GM21423 (cell line): ENCODE measurements at regions not wholly inside any gene's neighbourhood (a gene's known extent, or its start where the extent isn't known, plus 50 kb on each side); places are given as distances from the start of the nearest gene placed in this dataset.

Experiments
- ATAC-seq: cut with Tn5 transposase; IDR thresholded peaks from one replicate; pipeline ENCODE4 v1.9.1; 2021; ENCODE audit warnings: mild to moderate bottlenecking, moderate library complexity; ENCODE audit not compliant: unreplicated experiment

DNA sequence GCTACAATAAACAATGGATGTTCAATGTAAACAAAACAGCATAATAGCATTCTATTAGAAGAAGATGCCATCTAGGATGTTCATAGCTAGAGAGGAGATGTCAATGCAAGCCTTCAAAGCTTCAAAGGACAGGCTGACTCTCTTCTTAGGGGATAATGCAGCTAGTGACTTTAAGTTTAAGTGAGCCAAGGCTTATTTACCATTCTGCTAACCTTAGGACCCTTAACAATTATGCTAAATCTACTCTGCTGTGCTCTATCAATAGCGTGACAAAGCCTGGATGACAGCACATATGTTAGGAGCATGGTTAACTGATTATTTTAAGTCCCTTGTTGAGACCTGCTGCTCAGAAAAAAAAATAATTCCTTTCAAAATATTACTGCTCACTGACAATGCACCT, 106.0 kb upstream of the SSTR1 start:
- no peak for ATAC-seq

DNA sequence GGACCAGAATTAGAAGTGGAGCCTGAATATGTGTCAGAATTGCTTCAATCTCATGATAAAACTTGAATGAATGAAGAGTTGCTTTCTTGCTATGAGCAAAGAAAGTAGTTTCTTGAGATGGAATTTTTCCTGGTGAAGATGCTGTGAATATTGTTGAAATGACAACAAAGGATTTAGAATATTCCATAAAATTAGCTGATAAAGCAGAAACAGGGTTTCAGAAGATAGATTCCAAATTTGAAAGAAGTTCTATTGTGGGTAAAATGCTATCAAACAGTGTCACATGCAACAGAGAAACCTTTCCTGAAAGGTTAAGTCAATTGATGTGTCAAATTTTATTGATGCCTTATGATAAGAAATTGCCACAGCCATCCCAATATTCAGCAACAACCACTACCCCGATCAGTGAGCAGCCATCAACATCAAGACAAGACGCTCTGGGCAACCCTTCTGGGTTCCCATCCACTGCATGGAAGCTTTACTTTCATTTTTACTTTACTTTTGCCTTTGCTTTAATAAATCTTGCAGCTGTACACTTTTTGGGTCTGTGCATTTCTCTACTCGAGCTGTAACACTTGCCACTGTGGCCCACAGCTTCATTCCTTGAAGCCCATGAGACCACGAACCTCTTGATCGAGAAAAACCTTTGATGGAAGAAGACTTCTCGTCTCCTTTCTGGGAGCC, 104.0 kb upstream of the SSTR1 start:
- no peak for ATAC-seq

DNA sequence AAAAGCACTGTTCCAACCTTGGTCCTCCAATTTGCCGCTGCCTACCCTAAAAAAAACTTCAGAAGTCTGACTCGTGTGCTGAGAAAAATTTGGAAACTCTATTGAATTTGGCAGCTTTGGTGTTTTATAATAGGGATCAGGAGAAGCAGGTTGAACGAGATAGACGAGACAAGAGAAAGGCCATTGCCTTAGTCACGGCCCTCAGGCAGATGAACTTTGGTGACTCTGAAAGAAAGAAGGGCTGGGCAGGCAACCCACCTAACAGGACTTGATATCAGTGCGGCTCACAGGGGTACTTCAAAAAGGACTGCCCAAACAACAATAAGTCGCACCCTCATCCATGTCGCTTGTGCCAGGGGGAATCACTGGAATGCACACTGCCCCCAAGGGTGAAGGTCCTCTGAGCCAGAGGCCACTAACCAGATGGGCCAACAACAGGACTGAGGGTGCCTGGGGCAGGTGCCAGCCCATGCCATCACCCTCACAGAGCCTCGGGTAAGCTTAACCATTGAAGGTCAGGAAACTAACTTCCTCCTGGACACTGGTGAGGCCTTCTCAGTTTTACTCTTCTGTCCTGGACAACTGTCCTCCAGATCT, 102.5 kb upstream of the SSTR1 start:
- no peak for ATAC-seq

DNA sequence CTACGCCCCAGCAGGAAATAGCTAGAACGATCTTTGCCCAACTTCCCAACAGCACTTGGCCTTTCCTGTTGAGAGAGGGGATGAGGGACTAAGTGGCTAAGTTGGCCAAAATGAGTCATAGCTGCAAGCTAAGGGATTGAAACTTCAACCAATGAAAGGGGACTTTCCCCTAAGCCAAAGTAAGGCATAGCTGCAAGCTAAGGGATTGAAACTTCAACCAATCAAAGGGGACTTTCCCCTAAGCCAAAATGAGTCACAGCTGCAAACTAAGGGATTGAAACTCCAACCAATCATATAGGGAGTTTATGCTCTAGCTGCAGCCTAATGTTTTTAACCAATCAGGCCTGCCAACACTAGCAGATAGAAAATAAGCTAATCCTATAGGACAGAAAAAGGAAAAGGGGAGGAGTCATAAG, 100.5 kb upstream of the SSTR1 start:
- ATAC-seq = no peak

DNA sequence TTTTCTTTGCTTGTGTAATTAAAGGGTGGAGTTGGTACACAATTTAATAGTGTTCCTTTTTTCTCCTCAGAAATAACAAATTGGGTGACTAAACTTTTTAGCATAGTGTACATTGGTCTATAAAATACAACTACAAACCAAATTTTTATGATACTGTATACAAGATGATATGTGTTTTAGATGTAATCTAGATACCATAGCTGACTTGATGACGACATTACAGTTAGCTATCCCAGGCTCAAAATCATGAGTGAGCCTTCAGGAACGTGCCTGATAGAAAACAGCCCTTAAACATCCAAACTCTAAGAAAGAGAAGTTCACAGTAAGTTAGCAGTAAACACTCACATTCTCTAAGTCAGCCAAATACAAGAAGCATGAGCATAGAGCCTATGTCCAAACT, 99.0 kb upstream of the SSTR1 start:
- ATAC-seq = no peak

DNA sequence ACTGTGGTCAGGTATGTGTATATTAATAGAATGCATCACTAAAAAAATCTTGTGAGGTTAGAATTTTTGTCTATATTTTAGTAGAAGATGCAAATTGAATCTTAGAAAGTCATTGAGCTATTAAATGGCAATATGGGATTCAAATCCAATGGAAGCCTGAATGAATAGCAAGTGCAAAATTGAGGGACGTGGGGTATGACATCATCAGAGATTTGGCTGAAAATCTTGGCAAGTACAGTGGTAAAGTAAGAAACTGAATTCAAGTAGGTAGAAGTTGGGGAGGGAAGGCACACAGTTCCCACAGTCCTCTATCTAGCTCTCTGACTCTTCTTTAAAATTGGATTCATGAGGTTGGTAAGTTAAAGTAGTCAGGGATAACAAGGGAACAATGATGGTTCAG, 97.4 kb upstream of the SSTR1 start:
- ATAC-seq = no peak

DNA sequence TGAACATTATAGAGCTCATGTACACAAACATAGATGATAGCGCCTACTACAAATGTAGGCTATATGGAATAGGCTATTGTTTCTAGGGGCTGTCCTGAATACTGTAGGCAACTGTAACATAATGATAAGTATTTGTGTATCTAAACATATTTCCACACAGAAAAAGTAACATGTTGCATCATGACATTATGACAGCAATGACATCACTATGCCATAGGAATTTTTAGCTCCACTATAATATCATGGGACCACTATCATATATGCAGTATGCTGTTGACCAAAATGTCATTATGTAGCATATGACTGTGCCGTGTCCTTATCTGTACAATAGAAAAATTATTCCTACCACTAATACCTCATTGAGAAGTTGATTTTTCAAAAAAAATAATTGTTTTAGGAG, 96.7 kb upstream of the SSTR1 start:
- ATAC-seq = no peak

DNA sequence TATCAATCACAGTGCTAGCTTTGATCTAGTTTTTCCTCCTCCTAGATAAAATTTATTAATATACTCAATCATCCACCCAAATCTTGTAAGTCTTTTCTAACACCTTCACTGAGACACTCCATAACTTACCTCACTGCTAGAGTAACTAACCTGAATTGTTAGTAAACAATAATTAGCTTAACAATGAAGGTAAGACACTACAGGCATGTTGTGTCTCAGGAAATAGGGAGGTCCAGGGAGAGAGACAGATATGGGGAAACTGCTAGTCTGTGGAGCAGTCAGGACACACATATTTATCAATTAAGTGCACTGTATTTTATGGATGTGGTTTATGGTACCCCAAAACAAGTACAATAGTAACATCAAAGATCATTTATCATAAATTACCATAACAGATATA, 94.2 kb upstream of the SSTR1 start:
- no peak for ATAC-seq

DNA sequence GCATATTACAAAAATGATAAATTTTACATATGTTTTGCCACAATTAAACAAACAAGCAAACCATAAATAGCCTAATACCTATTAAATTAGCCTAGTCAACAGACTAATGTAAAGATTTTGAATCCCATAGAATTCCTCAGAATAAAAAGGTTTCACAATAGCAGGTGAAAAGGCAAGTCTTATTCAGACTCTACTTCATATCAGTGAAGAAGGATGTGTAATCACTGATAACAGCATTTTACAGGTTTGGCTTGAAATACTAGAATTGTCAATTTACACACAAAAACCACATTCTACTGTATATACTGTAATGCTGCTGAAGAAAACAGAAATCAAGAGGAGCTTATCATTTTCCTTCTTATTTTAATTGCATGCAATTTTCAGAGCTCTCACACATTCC, 90.8 kb upstream of the SSTR1 start:
- no peak for ATAC-seq

DNA sequence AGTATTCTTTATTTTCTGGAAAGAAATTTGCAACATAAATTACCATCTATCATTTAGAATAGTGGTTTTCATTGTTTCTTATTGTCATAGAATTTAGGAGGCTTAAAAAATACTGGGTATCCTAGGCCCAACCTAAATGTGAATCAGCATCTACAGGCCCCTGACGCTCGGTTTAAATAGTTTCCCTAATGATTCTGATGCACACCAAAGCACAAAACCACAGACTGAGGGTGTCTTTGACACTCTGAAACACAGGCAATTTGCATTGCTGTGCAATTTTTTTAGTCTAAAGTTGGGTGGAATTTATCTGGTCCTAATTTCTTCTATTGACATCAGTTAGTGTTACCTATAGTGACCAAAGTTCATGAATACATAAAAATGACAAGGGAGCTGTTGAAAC, 87.6 kb upstream of the SSTR1 start:
- ATAC-seq = no peak

DNA sequence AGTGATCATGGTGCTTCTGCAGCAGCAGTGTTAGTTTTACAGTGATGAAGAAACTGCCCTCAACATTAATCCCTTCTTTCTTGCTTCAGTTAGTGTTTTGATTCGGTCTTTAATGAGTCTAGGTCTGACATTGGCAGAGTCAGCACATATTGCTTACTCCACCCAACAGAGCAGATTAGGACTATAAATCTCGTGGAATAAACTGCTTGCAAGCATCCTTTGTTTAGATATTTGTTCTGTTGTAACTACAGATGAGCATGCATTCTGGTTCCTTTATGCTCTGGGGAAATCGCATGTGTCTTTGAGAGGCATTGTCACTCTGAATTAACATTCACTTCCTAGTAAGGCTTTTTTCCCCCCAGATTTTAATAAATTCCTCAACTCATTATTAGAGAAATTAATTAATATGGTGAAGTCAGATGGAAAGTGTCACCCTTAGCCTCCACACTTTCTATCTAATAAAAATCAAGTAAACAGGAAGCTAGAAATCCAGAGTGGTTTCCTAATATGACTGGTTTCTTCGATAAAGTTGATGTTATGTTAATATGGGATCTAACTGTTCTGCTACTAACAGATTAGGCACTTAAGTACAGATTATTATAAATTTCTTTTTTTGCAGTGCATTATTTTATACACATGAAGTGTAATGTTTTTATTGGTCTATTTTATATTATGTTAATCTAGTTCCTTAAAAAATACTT, 86.2 kb upstream of the SSTR1 start:
- no peak for ATAC-seq

DNA sequence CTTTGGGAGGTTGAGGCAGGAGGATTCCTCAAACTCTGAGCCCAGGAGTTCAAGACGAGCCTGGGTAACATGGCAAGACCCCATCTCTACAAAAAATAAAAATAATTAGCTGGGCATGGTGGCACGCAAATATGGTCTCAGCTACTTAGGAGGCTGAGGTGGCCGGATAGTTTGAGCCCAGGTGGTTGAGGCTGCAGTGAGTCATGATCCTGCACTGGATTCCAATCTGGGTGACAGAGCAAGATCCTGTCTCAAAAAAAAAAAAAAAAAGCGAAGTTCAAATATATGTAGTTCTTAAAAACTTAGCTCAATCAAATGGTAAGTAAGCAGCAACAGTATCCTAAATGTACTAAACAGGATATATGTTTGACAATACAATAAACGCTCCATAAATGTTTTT, 85.5 kb upstream of the SSTR1 start:
- no peak for ATAC-seq

DNA sequence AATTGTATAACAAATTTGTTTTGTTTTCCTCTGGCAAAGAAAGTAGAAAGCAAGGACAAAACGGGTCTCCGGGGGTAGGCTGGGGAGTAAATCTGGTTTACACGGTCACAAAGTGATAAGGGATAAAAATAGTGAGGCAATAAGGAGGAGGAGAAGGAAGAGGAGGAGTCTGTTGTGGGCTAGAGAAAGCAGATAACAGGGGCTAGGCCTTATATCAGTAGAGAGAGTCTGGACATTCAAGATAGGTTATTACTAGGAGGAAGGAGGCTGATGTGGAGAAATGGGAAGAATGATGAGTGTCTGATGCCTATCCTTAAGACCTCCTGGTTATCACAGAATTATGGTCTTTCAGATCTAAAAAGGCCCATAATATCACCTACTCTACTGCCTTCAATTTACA, 83.2 kb upstream of the SSTR1 start:
- ATAC-seq = no peak

DNA sequence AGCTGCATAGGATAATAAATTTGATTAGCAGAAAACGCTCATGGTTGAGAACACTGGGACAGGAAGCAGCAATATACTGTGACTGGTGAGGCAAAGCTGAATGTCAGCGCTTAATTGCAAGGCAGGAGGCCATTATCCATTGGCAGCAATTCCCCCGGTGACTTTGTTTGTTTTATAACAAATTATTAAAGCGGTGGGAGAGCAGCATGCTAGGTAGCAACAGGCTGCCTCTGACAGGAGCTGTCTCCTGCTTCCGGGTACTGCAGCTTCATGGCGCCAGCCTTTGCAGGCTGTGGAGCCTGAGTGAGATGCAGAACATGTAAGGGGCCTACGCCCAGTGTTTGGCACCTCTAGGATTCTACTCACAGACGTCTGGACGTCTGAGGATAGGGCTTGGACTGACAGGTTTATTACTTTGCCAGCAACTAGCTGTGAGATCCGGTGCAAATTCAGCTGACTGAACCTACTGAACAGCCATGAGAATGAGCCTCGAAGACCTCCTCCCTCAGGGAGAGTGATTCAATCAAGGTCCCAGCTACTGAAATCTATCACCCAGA, 82.1 kb upstream of the SSTR1 start:
- ATAC-seq = no peak

DNA sequence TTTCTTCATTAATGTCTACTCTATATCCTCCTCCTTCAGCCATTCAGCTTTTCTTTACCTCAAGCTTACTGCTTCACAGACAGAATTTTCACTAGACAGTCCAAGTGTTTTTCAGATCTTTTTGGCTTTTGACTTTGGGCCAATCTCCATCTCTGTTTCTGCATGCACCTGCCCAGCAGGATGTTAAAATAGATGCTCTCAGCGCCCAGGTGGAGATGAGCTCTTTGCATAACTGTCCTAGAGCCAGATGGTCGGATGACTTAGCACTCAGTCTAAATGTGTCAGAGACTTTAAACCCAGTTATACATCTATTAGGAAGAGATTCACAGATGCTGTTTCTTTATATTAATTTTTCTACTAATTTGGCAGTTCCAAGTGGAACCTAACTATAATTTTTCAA, 80.3 kb upstream of the SSTR1 start:
- no peak for ATAC-seq

DNA sequence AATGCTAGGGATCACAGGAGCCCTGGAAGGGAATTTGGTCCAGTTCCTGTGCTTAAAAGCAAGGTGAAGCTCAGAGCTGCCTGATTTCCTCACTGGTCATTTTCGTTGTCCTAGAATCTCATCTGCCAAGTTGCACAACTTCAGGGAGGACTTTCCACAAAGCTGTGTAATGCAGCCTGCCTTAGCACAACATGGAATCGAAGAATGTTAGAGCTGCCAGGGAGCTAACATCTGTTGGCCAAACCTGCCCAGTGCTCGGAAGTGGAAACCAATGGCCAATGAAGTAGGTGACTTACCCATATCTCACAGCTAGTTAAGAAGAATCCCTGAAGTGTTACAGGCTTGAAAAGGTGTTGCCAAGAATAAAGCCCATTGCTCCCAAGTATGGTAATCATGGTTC, 79.9 kb upstream of the SSTR1 start:
- no peak for ATAC-seq

DNA sequence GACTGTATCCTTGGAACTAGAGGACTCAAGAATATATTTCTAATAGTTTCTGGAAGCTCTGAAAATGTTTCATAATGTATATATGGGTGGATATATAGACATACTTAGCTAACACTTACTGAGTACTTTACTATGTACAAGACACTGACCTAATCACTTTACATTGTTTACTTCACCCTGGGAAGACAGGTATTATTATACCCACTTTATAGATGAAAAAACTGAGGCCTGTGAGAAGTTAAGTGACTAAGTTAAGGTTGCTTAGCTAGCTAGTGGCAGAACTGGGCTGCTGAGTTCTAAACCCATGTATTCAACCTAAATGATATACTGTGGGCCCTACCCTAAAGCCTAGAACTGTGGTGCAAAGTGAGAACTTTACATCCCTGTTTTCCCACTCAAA, 79.1 kb upstream of the SSTR1 start:
- ATAC-seq = no peak

DNA sequence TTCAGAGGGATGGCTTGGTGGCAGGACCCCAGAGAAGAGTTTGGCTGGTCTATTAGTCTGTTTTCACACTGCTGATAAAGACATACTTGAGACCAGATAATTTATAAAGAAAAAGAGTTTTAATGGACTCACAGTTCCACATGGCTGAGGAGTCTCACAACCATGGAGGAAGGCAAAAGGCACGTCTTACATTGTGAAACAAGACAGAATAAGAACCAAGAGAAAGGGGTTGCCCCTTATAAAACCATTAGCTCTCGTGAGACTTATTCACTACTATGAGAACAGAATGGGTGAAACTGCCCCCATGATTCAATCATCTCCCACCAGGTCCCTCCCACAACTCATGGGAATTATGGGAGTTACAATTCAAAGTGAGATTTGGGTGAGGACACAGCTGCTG, 78.5 kb upstream of the SSTR1 start:
- no peak for ATAC-seq

DNA sequence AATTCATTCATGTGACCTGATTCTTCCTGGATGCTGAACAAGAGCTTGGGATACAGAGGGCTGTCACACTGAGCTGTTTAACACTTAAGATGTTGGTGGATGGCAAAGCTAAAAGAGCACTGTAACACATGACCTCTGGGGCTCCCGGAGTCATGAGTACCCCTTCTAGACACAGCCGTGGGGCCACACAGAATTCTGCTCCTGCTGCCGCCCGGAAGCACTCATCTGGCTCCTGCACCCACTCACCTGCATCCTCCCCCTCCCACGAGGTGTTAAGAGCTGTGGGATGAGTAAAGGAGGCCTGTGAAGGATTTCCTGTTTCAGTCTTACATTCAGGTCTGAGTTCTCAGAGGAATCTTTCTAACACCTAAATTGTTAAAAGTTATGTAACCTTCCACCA, 78.0 kb upstream of the SSTR1 start:
- no peak for ATAC-seq

DNA sequence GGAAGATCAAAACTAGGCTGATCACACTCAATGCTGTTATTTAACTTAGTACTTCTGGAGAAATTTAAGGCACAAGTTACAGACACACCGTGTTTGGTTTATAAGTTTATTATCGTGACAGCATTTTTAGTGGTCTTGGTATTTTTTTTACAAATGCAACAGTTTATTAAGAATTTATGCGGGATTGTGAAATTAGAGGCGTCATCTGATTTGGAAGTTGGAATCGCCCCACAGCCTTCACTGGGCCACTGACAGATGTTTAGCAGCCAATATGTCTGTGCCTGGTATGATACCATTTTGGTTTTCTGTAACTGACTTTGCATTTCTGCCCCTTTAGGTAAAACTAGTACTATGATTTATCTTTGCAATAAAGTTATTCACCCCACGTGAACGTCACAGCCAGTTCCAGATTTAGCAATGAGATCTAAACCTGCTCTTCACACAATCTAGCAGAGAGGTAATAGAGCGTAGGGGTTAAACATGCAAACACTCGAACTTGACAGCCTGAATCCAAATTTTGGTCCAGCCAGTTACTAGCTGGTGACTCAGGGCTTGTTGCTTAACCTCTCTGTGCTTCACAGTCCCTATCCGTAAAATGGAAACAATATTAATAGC, 73.2 kb upstream of the SSTR1 start:
- no peak for ATAC-seq

DNA sequence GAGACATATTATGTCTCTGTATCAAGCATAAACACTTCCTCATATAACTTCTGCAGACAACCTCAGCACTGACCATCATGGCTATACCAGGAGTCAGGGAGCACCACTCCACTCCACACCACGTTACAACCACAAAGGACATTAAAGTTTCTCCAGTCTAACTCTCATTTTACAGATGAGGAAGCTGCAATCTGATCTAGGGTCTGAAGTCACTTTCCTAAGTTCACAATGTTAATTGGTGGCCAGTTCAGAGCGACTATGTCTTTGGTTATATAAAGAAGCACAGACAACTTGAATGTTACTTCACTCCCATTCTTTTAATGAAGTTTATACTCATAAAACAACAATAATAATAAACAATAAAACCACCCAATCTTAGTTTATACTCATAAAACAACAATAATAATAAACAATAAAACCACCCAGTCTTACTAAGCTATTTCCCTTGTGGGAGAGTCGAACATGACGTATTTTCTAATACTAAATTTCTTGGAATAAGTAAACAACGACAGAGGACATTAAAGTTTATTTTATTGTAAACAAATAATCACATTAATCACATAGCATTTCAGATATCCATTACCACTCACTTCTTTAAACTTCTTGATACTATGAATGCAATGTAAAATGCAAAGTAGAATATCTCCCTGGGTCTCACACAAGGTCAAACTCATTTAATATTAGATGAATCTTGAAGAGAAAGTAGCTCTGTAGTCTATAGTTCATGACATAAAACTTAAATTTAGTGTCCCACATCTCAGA, 72.4 kb upstream of the SSTR1 start:
- ATAC-seq = no peak
